ENCODE measurements at regions not wholly inside any gene's neighbourhood (a gene's known extent, or its start where the extent isn't known, plus 50 kb on each side); places are given as distances from the start of the nearest gene placed in this dataset.

GRCh38 chr3:107217172-107217571, 160.1 kb upstream of the CCDC54 start:
- Mint-ChIP-seq H3K4me3 (no peak overlapping the region), H3K27ac (no peak overlapping the region), H3K9me3 (no peaks in the 10 kb centered on the region), H3K4me1 (no peaks in the 10 kb centered on the region), H3K27me3 (peaks cover 8% of the 10 kb centered on the region), H3K36me3 (ENCODE audit: low read depth) (no peaks in the 10 kb centered on the region)
- DNase-seq (no peak), ATAC-seq (ENCODE audit: low read depth) (no peak)
- POLR2A ChIA-PET: no interaction called here
- intact Hi-C loops (cut with micrococcal nuclease): no loop called here
- TF ChIP-seq CTCF (IDR thresholded peaks at IDR 0.05): no peak
- CTCF ChIA-PET: no interaction called here

GRCh38 chr3:107218864-107219269, 158.4 kb upstream of the CCDC54 start:
- ChIA-PET CTCF (no interaction called here), POLR2A (no interaction called here)
- no peak overlapping the region for H3K4me3 Mint-ChIP-seq
- no peaks in the 10 kb centered on the region for H3K36me3 Mint-ChIP-seq (ENCODE audit: low read depth)
- H3K27me3 Mint-ChIP-seq: peaks cover 11% of the 10 kb centered on the region
- intact Hi-C loops (cut with micrococcal nuclease): no loop called here
- ATAC-seq (ENCODE audit: low read depth) (no peak), DNase-seq (no peak)
- no peaks in the 10 kb centered on the region for H3K4me1 Mint-ChIP-seq
- H3K9me3 Mint-ChIP-seq: no peaks in the 10 kb centered on the region
- no peak for TF ChIP-seq CTCF (IDR thresholded peaks at IDR 0.05)
- H3K27ac Mint-ChIP-seq: no peak overlapping the region

GRCh38 chr3:107220538-107220937, 156.7 kb upstream of the CCDC54 start:
- POLR2A ChIA-PET: no interaction called here

GRCh38 chr3:107221856-107222255, 155.4 kb upstream of the CCDC54 start:
- Mint-ChIP-seq H3K27me3 (peaks cover 13% of the 10 kb centered on the region), H3K27ac (no peak overlapping the region), H3K4me1 (no peaks in the 10 kb centered on the region), H3K4me3 (no peak overlapping the region), H3K9me3 (no peaks in the 10 kb centered on the region), H3K36me3 (ENCODE audit: low read depth) (no peaks in the 10 kb centered on the region)
- POLR2A ChIA-PET: no interaction called here
- no peak for DNase-seq
- ATAC-seq (ENCODE audit: low read depth): no peak
- intact Hi-C loops (cut with micrococcal nuclease): no loop called here
- TF ChIP-seq CTCF (IDR thresholded peaks at IDR 0.05): no peak
- CTCF ChIA-PET: no interaction called here

More at GRCh38 chr3:107220538-107220937, 156.7 kb upstream of the CCDC54 start:
- no peak overlapping the region for H3K4me3 Mint-ChIP-seq
- no peak for DNase-seq
- no peaks in the 10 kb centered on the region for H3K9me3 Mint-ChIP-seq
- CTCF ChIA-PET: no interaction called here
- intact Hi-C loops (cut with micrococcal nuclease): no loop called here
- no peak for TF ChIP-seq CTCF (IDR thresholded peaks at IDR 0.05)
- ATAC-seq (ENCODE audit: low read depth): no peak
- H3K36me3 Mint-ChIP-seq (ENCODE audit: low read depth): no peaks in the 10 kb centered on the region
- no peak overlapping the region for H3K27ac Mint-ChIP-seq
- H3K27me3 Mint-ChIP-seq: peaks cover 13% of the 10 kb centered on the region
- H3K4me1 Mint-ChIP-seq: no peaks in the 10 kb centered on the region

GRCh38 chr3:107222907-107223306, 154.3 kb upstream of the CCDC54 start:
- CTCF ChIA-PET: no interaction called here
- intact Hi-C loops (cut with micrococcal nuclease): no loop called here
- Mint-ChIP-seq H3K36me3 (ENCODE audit: low read depth) (no peaks in the 10 kb centered on the region), H3K27ac (no peak overlapping the region), H3K9me3 (no peaks in the 10 kb centered on the region), H3K4me3 (no peak overlapping the region), H3K4me1 (no peaks in the 10 kb centered on the region), H3K27me3 (peaks cover 13% of the 10 kb centered on the region)
- DNase-seq (no peak), ATAC-seq (ENCODE audit: low read depth) (no peak)
- POLR2A ChIA-PET: no interaction called here
- TF ChIP-seq CTCF (IDR thresholded peaks at IDR 0.05): no peak

Measured in activated B cell treated with CpG ODN at 0.5 μM for 24 hours (primary cell).